Heart right ventricle (tissue), 16 donors: ENCODE measurements at regions not wholly inside any gene's neighbourhood (a gene's known extent, or its start where the extent isn't known, plus 50 kb on each side); places are given as distances from the start of the nearest gene placed in this dataset.
A peak's percentile ranks its signal among the peaks of the same experiment; 100 is the strongest.

Experiments
- ATAC-seq, 8 donors: fragments of 200-7000 bp; cut with Tn5 transposase; one replicate each; pipeline ENCODE4 v1.9.1; 2020; ENCODE audit warnings: mild to moderate bottlenecking in 8 of 8, moderate library complexity in 8 of 8, moderate number of reproducible peaks in 1 of 8
- DNase-seq, 2 donors: peaks; one replicate each; pipeline ENCODE4 v3.0.0-alpha.2; 2020
- H3K27ac ChIP-seq, 10 donors: fragments of 200-600 bp; sonication (generic) in 2 of 10; one replicate each; pipeline versions ENCODE4 v1.5.0 to v1.8.0; 2020 to 2022; ENCODE audit warnings: mild to moderate bottlenecking in 3 of 10
- H3K27me3 ChIP-seq, 7 donors: fragments of 200-600 bp; one replicate each; pipeline ENCODE4 v1.8.0; 2021 to 2022; ENCODE audit warnings: mild to moderate bottlenecking in 2 of 7
- H3K36me3 ChIP-seq, 9 donors: fragments of 200-600 bp; sonication (generic) in 1 of 9; one replicate each; pipeline versions ENCODE4 v1.5.0 to v1.8.0; 2020 to 2022; ENCODE audit warnings: mild to moderate bottlenecking in 2 of 9
- H3K4me1 ChIP-seq, 9 donors: fragments of 200-600 bp; sonication (generic) in 1 of 9; one replicate each; pipeline versions ENCODE4 v1.5.0 to v1.8.0; 2020 to 2022; ENCODE audit warnings: mild to moderate bottlenecking in 4 of 9
- H3K4me3 ChIP-seq, 10 donors: fragments of 200-600 bp; sonication (generic) in 2 of 10; one replicate each; pipeline versions ENCODE4 v1.5.0 to v1.8.0; 2020 to 2022; ENCODE audit warnings: mild to moderate bottlenecking in 7 of 10, moderate library complexity in 2 of 10
- H3K9me3 ChIP-seq, 11 donors: fragments of 200-600 bp in 10 of 11; sonication (generic) in 2 of 11; one replicate each; pipeline versions ENCODE4 v1.5.0 to v1.8.0; 2013 to 2022; ENCODE audit warnings: mild to moderate bottlenecking in 2 of 11, control low read depth in 1 of 11, moderate library complexity in 1 of 11
- CTCF ChIP-seq, 9 donors: fragments of 200-600 bp; sonication (generic) in 2 of 9; IDR thresholded peaks; one replicate each; pipeline versions ENCODE4 v1.5.0 to v1.8.0; 2021 to 2022; ENCODE audit warnings: antibody characterized with exemption in 9 of 9, mild to moderate bottlenecking in 5 of 9, moderate library complexity in 1 of 9
- WGBS, 2 donors: extraction: QIAGEN DNeasy Blood & Tissue Kit; methylation state at CpG; one replicate each; pipeline ENCODE4 v1.1.7; 2013; ENCODE audit warnings: inconsistent platforms in 1 of 2; 5-methylcytosine and 5-hydroxymethylcytosine counted together
- intact Hi-C, 10 donors: fragments of 100-400 bp; cut with DNase I; formaldehyde crosslinking; loops; one replicate each; pipeline versions ENCODE4 v1.11.1 to v1.14.2; 2022
- donor health status: Arrhythmogenic right ventricular cardiomyopathy.
- donor health status: ischemic (EF 13 %, LVEDD 7.1; RV severe dilation, severe dysfunction).
- donor health status: healthy with polysubstance abuse.
- donor health status: DM: no; HTN: yes; CAD: no.
- donor health status: DM: no; HTN: no; CAD: no.
- donor health status: ischemic (EF 25% LVEDD 6.9; RV normal size, moderate dysfunction).
- donor health status: ischemic (EF 25% LVEDD 5.7; RV mildly dilated, moderate dysfunction).
- donor health status: healthy.
- donor health status: DM: yes; HTN: yes; CAD: no.
- donor health status: Ischemic cardiomyopathy.
- donor health status: ischemic (EF 35%, LVEDD 5.7; RV mildly dilated, moderate dysfunction).
- donor health status: nonischemic (EF 11% LVEDD 7.7; RV severe dilation, severe dysfunction).
- donor health status: DM: yes; HTN: yes; CAD: no.
- donor health status: PGD.
- donor health status: ischemic (EF 29% LVEDD 5.4; RV normal size, mild dysfunction).
- donor health status: nonischemic (EF 23%, LVEDD 6.1; RV moderate dilation, normal function).

DNA sequence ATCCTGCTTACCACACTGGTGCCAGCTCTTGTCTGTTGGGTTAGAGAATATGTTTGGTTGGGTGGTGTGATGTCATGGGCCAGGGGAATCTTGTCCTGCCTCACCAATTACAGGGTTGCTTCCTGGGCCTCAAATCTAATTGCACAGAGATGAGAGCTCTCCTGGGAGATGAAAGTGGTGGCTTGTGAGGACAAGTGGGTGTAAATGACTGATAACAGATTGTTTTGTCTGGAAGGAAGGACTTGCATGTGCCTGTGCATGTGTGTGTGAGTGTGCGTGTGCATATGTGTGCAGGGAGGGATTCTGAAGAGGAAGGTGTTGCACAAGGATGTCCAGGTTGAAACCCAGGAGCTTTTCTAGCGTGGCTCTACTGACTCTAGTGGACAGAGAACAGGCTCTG lies 271.9 kb downstream of the LOXHD1 start:
- peaks cover 9 to 41% (median 20%) of the 10 kb centered on the region in 9 donors for H3K4me1 ChIP-seq
- no peak for TF ChIP-seq CTCF (IDR thresholded peaks at IDR 0.05)
- 92 to 95% methylated on average over 2 of the region's 2 CpGs for WGBS, 2 donors
- intact Hi-C loops: loop anchor here in 1 of 10 donors (10.0 kb wide), 1 partner anchor 60 kb away; no protein-coding TSS in a partner anchor
- no peak for ATAC-seq
- H3K36me3 ChIP-seq: no peaks in the 10 kb centered on the region
- no peaks in the 10 kb centered on the region for H3K9me3 ChIP-seq
- H3K27ac ChIP-seq: no peak overlapping the region
- no peak for DNase-seq
- no peak overlapping the region for H3K4me3 ChIP-seq
- no peaks in the 10 kb centered on the region for H3K27me3 ChIP-seq

- ATAC-seq (peak; percentile 73 to 95 (median 88)), DNase-seq (peak; percentile 43 to 64)
- Histone ChIP-seq H3K4me3 (no peak overlapping the region), H3K9me3 (no peaks in the 10 kb centered on the region), H3K27me3 (no peaks in the 10 kb centered on the region), H3K4me1 (peaks cover 9 to 41% (median 20%) of the 10 kb centered on the region in 9 donors), H3K36me3 (no peaks in the 10 kb centered on the region), H3K27ac (peak overlapping the region in 7 of 10 donors; percentile 24 to 68 (median 59))
- TF ChIP-seq CTCF (IDR thresholded peaks at IDR 0.05): no peak
- WGBS, 2 donors: 28 to 38% methylated on average over 5 of the region's 5 CpGs
- intact Hi-C loops: loop anchor here in 1 of 10 donors (10.0 kb wide), 1 partner anchor 58 kb away; no protein-coding TSS in a partner anchor
Observed at GRCh38 chr18:46386788-46387187, 270.2 kb downstream of the LOXHD1 start.

DNA sequence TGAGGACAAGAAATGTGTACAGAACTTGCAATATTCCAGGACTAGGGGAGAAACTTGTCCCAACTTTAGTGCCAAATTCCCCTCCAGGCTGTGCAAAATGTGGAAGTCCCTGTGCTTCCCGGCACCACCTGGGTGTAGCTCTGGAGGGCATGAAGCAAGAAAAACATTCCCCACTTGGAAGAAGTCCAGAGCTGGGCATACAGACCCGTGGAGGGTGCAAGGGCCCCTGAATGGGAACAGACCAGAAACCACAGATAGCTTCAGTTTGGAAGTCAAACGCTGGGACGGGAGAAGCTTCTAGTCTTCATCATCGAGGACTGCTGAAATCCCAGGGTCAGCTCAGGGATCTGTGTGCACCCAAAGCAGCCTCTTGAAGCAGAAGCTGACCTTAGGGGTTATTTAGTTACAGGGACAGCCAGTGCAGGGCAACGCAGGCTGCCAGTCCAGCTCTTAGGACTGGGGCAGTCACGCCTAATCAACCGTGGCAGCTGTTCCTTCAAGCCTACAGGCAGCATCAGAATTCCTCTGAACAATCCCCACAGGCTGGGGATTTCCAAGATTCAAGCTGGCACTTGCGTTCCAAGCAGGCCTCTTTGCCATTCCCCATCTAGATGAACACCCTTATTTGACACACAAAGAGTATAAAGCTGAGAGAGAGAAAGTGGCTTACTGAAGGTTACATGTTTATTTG lies 269.4 kb downstream of the LOXHD1 start:
- DNase-seq: peak in 1 of 2 donors; percentile 23
- Histone ChIP-seq H3K9me3 (no peaks in the 10 kb centered on the region), H3K27me3 (no peaks in the 10 kb centered on the region), H3K36me3 (no peaks in the 10 kb centered on the region), H3K4me1 (peaks cover 9 to 41% (median 20%) of the 10 kb centered on the region in 9 donors), H3K27ac (peak overlapping the region in 7 of 10 donors; percentile 24 to 68 (median 59)), H3K4me3 (no peak overlapping the region)
- ATAC-seq: peak; percentile 41 to 76 (median 58)
- 35 to 45% methylated on average over 9 of the region's 9 CpGs for WGBS, 2 donors
- intact Hi-C loops: loop anchor here in 1 of 10 donors (10.0 kb wide), 1 partner anchor 57 kb away; no protein-coding TSS in a partner anchor
- no peak for TF ChIP-seq CTCF (IDR thresholded peaks at IDR 0.05)

GRCh38 chr18:46388286-46388685 lies 268.7 kb downstream of the LOXHD1 start:
- DNase-seq (no peak), ATAC-seq (no peak)
- H3K36me3 ChIP-seq: no peaks in the 10 kb centered on the region
- H3K4me1 ChIP-seq: peaks cover 9 to 41% (median 20%) of the 10 kb centered on the region in 9 donors
- H3K27ac ChIP-seq: peak overlapping the region in 4 of 10 donors; percentile 46 to 63 (median 56)
- no peaks in the 10 kb centered on the region for H3K9me3 ChIP-seq
- no peaks in the 10 kb centered on the region for H3K27me3 ChIP-seq
- H3K4me3 ChIP-seq: no peak overlapping the region
- 60 to 69% methylated on average over 6 of the region's 6 CpGs for WGBS, 2 donors
- TF ChIP-seq CTCF (IDR thresholded peaks at IDR 0.05): no peak
- intact Hi-C loops: loop anchor here in 1 of 10 donors (10.0 kb wide), 1 partner anchor 57 kb away; no protein-coding TSS in a partner anchor
